ENCODE measurements at regions not wholly inside any gene's neighbourhood (a gene's known extent, or its start where the extent isn't known, plus 50 kb on each side); places are given as distances from the start of the nearest gene placed in this dataset.

DNA sequence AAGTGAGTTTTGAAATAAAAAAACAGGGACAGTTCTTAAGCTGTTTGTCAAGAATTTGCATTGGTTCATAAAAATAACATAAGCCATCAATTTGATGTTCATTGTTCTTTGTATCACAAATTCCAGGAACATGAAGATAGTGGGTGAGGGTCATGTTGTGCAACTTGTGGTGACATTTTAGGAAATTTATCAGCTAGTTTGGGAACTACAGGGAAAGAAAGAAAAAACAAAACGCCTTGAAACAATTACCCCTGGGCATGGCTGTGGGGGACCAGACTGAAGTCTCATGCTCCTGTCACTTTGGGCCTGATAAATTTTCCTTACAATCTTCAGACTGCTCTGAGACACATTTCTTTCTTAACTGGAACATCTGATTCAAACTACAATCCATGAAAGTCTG lies 207.1 kb upstream of the CLINT1 start:
- TF ChIP-seq, protein P1, sequence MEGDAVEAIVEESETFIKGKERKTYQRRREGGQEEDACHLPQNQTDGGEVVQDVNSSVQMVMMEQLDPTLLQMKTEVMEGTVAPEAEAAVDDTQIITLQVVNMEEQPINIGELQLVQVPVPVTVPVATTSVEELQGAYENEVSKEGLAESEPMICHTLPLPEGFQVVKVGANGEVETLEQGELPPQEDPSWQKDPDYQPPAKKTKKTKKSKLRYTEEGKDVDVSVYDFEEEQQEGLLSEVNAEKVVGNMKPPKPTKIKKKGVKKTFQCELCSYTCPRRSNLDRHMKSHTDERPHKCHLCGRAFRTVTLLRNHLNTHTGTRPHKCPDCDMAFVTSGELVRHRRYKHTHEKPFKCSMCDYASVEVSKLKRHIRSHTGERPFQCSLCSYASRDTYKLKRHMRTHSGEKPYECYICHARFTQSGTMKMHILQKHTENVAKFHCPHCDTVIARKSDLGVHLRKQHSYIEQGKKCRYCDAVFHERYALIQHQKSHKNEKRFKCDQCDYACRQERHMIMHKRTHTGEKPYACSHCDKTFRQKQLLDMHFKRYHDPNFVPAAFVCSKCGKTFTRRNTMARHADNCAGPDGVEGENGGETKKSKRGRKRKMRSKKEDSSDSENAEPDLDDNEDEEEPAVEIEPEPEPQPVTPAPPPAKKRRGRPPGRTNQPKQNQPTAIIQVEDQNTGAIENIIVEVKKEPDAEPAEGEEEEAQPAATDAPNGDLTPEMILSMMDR (IDR thresholded peaks at IDR 0.05; ENCODE audit: insufficient read depth, low read length, poor library complexity, severe bottlenecking): no peak
- no peak for TF ChIP-seq EZH2phosphoT487 (conservative IDR thresholded peaks at IDR 0.05; ENCODE audit: low read length)

All from SU-DHL-6 (cell line).